H1 (cell line): ENCODE measurements at regions not wholly inside any gene's neighbourhood (a gene's known extent, or its start where the extent isn't known, plus 50 kb on each side); places are given as distances from the start of the nearest gene placed in this dataset.

Experiments used
- CTCF ChIA-PET: fragments of 300-600 bp; sonication (Branson Sonifier 250); formaldehyde crosslinking; loops from one replicate; lab custom pipeline; 2021; ENCODE audit not compliant: partially characterized antibody; lab: Charles Lee
- POLR2A ChIA-PET: fragments of 300-600 bp; sonication (Branson Sonifier 250); formaldehyde crosslinking; loops from one replicate; lab custom pipeline; 2021; ENCODE audit warnings: inconsistent platforms; ENCODE audit not compliant: partially characterized antibody; lab: Charles Lee
- DNase-seq, 2 experiments: peaks; one replicate each; pipeline versions ENCODE4 v3.0.0 to v3.0.0-alpha.2; 2010 to 2022; ENCODE audit warnings: low spot score in 2 of 2, low read depth in 1 of 2, mixed read lengths in 1 of 2
- FAIRE-seq: peaks from 2 replicates; lab custom pipeline; 2011; peaks lifted over from hg19 to GRCh38; lab: Jason Lieb, UNC
- H2AFZ ChIP-seq: 2 replicates; pipeline ENCODE4 v1.8.1; 2012; ENCODE audit warnings: low read length, inconsistent platforms
- H2AK5ac ChIP-seq: 2 replicates; pipeline ENCODE4 v1.6.1; 2013; ENCODE audit warnings: low read depth, low read length
- H2BK120ac ChIP-seq: replicated peaks from 2 replicates; pipeline ENCODE3; 2013; ENCODE audit warnings: low read depth, low read length, inconsistent platforms
- H2BK12ac ChIP-seq: 2 replicates; pipeline ENCODE4 v1.6.1; 2013; ENCODE audit warnings: low read depth, low read length
- H2BK15ac ChIP-seq: 2 replicates; pipeline ENCODE4 v1.6.1; 2013; ENCODE audit warnings: low read length
- H2BK20ac ChIP-seq: 2 replicates; pipeline ENCODE4 v1.6.1; 2013; ENCODE audit warnings: low read length
- H2BK5ac ChIP-seq: 2 replicates; pipeline ENCODE4 v1.6.1; 2013; ENCODE audit warnings: low read depth, low read length
- H3K14ac ChIP-seq: 2 replicates; pipeline ENCODE4 v1.6.1; 2013; ENCODE audit warnings: inconsistent platforms; ENCODE audit not compliant: insufficient read length
- H3K18ac ChIP-seq: 2 replicates; pipeline ENCODE4 v1.6.1; 2013; ENCODE audit warnings: low read length; ENCODE audit errors: extremely low read depth
- H3K23ac ChIP-seq: 2 replicates; pipeline ENCODE4 v1.6.1; 2013; ENCODE audit warnings: inconsistent platforms; ENCODE audit not compliant: insufficient read length
- H3K23me2 ChIP-seq: 2 replicates; pipeline ENCODE4 v1.6.1; 2013; ENCODE audit warnings: low read depth, low read length
- H3K27ac ChIP-seq: 2 replicates; pipeline ENCODE4 v1.6.1; 2011; ENCODE audit warnings: low read depth, low read length, inconsistent platforms
- H3K27me3 ChIP-seq, 4 experiments: replicated peaks in 1 of 4; 1 replicate in 1 of 4; 2 replicates in 3 of 4; pipeline versions ENCODE4 v1.6.1 to v1.8.1; 2011 to 2013; ENCODE audit warnings: low read length in 3 of 4, mild to moderate bottlenecking in 3 of 4, inconsistent platforms in 2 of 4, mixed read lengths in 2 of 4, moderate library complexity in 1 of 4; ENCODE audit not compliant: control insufficient read depth in 3 of 4, insufficient read depth in 3 of 4; ENCODE audit errors: extremely low read depth in 1 of 4
- H3K36me3 ChIP-seq, 4 experiments: 2 replicates each; pipeline versions ENCODE4 v1.6.1 to v1.8.1; 2011 to 2013; ENCODE audit warnings: mild to moderate bottlenecking in 4 of 4, low read length in 3 of 4, moderate library complexity in 2 of 4, control low read depth in 1 of 4, inconsistent platforms in 1 of 4; ENCODE audit not compliant: insufficient read depth in 4 of 4, control insufficient read depth in 2 of 4
- H3K4ac ChIP-seq: replicated peaks from 2 replicates; pipeline ENCODE3; 2013; ENCODE audit warnings: low read length, low read depth, mixed read lengths, inconsistent platforms; ENCODE audit not compliant: insufficient read length
- H3K4me1 ChIP-seq, 4 experiments: replicated peaks in 1 of 4; 1 replicate in 1 of 4; 2 replicates in 3 of 4; pipeline versions ENCODE4 v1.6.1 to v1.8.1; 2011 to 2013; ENCODE audit warnings: low read length in 3 of 4, inconsistent platforms in 2 of 4, mixed read lengths in 1 of 4; ENCODE audit not compliant: insufficient read depth in 4 of 4, control insufficient read depth in 3 of 4
- H3K4me2 ChIP-seq, 2 experiments: 2 replicates each; pipeline versions ENCODE4 v1.6.1 to v1.8.1; 2011 to 2013; ENCODE audit warnings: low read depth in 2 of 2, low read length in 2 of 2, control low read depth in 1 of 2, inconsistent platforms in 1 of 2, mild to moderate bottlenecking in 1 of 2; ENCODE audit not compliant: insufficient read depth in 1 of 2
- H3K4me3 ChIP-seq, 4 experiments: fragments of 200-600, 300-600 bp in 1 of 4; sonication (generic), shearing (Covaris generic), sonication (Bioruptor Twin) in 1 of 4; 2 replicates each; pipeline versions ENCODE4 v1.5.1 to v1.8.1; 2011 to 2016; ENCODE audit warnings: low read length in 4 of 4, low read depth in 3 of 4, control low read depth in 2 of 4, inconsistent platforms in 2 of 4, mild to moderate bottlenecking in 2 of 4, mixed read lengths in 1 of 4, moderate library complexity in 1 of 4; ENCODE audit not compliant: insufficient read depth in 2 of 4; ENCODE audit errors: extremely low read depth in 1 of 4
- H3K56ac ChIP-seq: replicated peaks from 2 replicates; pipeline ENCODE3; 2013; ENCODE audit warnings: low read depth, mild to moderate bottlenecking, mixed read lengths, low read length, inconsistent platforms; ENCODE audit not compliant: insufficient read length
- H3K79me1 ChIP-seq: 2 replicates; pipeline ENCODE4 v1.6.1; 2013; ENCODE audit warnings: low read depth, low read length, control low read depth
- H3K79me2 ChIP-seq, 2 experiments: 2 replicates each; pipeline versions ENCODE4 v1.6.1 to v1.8.1; 2012 to 2013; ENCODE audit warnings: low read length in 2 of 2, mild to moderate bottlenecking in 2 of 2, inconsistent platforms in 1 of 2; ENCODE audit not compliant: insufficient read depth in 2 of 2, control insufficient read depth in 1 of 2
- H3K9ac ChIP-seq, 4 experiments: replicated peaks in 1 of 4; 1 replicate in 1 of 4; 2 replicates in 3 of 4; pipeline versions ENCODE4 v1.6.1 to v1.8.1; 2011 to 2013; ENCODE audit warnings: low read depth in 3 of 4, low read length in 3 of 4, control low read depth in 2 of 4, mild to moderate bottlenecking in 2 of 4, moderate library complexity in 2 of 4, inconsistent platforms in 1 of 4; ENCODE audit errors: extremely low read depth in 1 of 4
- H3K9me3 ChIP-seq, 2 experiments: 2 replicates each; pipeline versions ENCODE4 v1.6.1 to v1.8.1; 2012 to 2013; ENCODE audit warnings: mild to moderate bottlenecking in 2 of 2, moderate library complexity in 2 of 2, control low read depth in 1 of 2, inconsistent platforms in 1 of 2, low read depth in 1 of 2, low read length in 1 of 2, mixed read lengths in 1 of 2; ENCODE audit not compliant: insufficient read depth in 2 of 2
- H4K20me1 ChIP-seq, 2 experiments: replicated peaks in 1 of 2; 2 replicates each; pipeline versions ENCODE3 to v1.8.1; 2011 to 2013; ENCODE audit warnings: inconsistent platforms in 2 of 2, low read length in 2 of 2, mild to moderate bottlenecking in 1 of 2; ENCODE audit not compliant: insufficient read depth in 2 of 2, control insufficient read depth in 1 of 2
- H4K5ac ChIP-seq: 2 replicates; pipeline ENCODE4 v1.6.1; 2013; ENCODE audit warnings: low read length, low read depth, mixed read lengths, inconsistent platforms; ENCODE audit not compliant: insufficient read length
- H4K8ac ChIP-seq: 2 replicates; pipeline ENCODE4 v1.8.0; 2013; ENCODE audit warnings: mild to moderate bottlenecking, moderate library complexity, low read length, inconsistent platforms; ENCODE audit not compliant: insufficient read depth; ENCODE audit errors: extremely low read depth
- H4K91ac ChIP-seq: replicated peaks from 2 replicates; pipeline ENCODE3; 2013; ENCODE audit warnings: low read length, mixed read lengths, inconsistent platforms; ENCODE audit not compliant: insufficient read length
- BACH1 ChIP-seq: IDR thresholded peaks from 2 replicates; pipeline ENCODE4 v1.6.1; 2012; ENCODE audit warnings: low read length, improper control_type of control experiment
- BRCA1 ChIP-seq: IDR thresholded peaks from 2 replicates; pipeline ENCODE4 v1.6.1; 2012; ENCODE audit warnings: low read depth, low read length, improper control_type of control experiment
- CBX5 ChIP-seq: fragments of 300-800, 300-1000 bp; sonication (generic); IDR thresholded peaks from 2 replicates; pipeline ENCODE4 v1.7.1; 2016; ENCODE audit warnings: antibody characterized with exemption, low read length, low read depth
- CHD1 ChIP-seq: IDR thresholded peaks from 2 replicates; pipeline ENCODE4 v1.6.1; 2012; ENCODE audit warnings: low read depth, low read length, improper control_type of control experiment
- CHD2 ChIP-seq: IDR thresholded peaks from 2 replicates; pipeline ENCODE4 v1.6.1; 2012; ENCODE audit warnings: low read length, improper control_type of control experiment
- E2F6 ChIP-seq: IDR thresholded peaks from 2 replicates; pipeline ENCODE4 v1.6.1; 2012; ENCODE audit warnings: inconsistent platforms
- MAFK ChIP-seq: IDR thresholded peaks from 2 replicates; pipeline ENCODE4 v1.6.1; 2012; ENCODE audit warnings: low read depth, mild to moderate bottlenecking, improper control_type of control experiment, low read length
- NRF1 ChIP-seq: IDR thresholded peaks from 2 replicates; pipeline ENCODE4 v1.6.1; 2011; ENCODE audit warnings: mild to moderate bottlenecking, low read depth, low read length, improper control_type of control experiment
- POU5F1 ChIP-seq: IDR thresholded peaks from 2 replicates; pipeline ENCODE4 v1.6.1; 2011; ENCODE audit warnings: low read depth, mild to moderate bottlenecking, low read length, moderate library complexity
- RXRA ChIP-seq: IDR thresholded peaks from 2 replicates; pipeline ENCODE4 v1.6.1; 2011; ENCODE audit warnings: low read depth, mild to moderate bottlenecking, low read length, moderate library complexity; ENCODE audit not compliant: insufficient read depth
- SIRT6 ChIP-seq: IDR thresholded peaks from one replicate; pipeline ENCODE4 v1.7.1; 2012; ENCODE audit warnings: low read length, inconsistent platforms
- SIX5 ChIP-seq: IDR thresholded peaks from 2 replicates; pipeline ENCODE4 v1.6.1; 2011; ENCODE audit warnings: mild to moderate bottlenecking, low read depth, low read length
- SUZ12 ChIP-seq: fragments of 200-600 bp; sonication (generic); IDR thresholded peaks from 2 replicates; pipeline ENCODE4 v1.6.1; 2012; ENCODE audit warnings: mild to moderate bottlenecking, inconsistent platforms, low read length, moderate library complexity, mixed read lengths
- YY1 ChIP-seq: IDR thresholded peaks from 2 replicates; pipeline ENCODE4 v1.6.1; 2011; ENCODE audit warnings: low read depth, mild to moderate bottlenecking, low read length
- WGBS, 2 experiments: shearing (Covaris generic) in 1 of 2; methylation state at CpG; one replicate each; pipeline versions ENCODE4 v1.1.6 to v1.1.7; 2013 to 2015; ENCODE audit warnings: low lambda C conversion rate in 2 of 2, mixed read lengths in 2 of 2, inconsistent platforms in 1 of 2, low coverage in 1 of 2, missing lambda C conversion rate in 1 of 2; ENCODE audit not compliant: insufficient replicate concordance in 2 of 2, insufficient coverage in 1 of 2, insufficient read length in 1 of 2; ENCODE audit errors: extremely low coverage in 1 of 2, missing lambda C conversion rate in 1 of 2; 5-methylcytosine and 5-hydroxymethylcytosine counted together
- TF ChIP-seq, protein P1 (sequence below): IDR thresholded peaks from 2 replicates; pipeline ENCODE4 v1.6.1; 2011; ENCODE audit warnings: low read depth, mild to moderate bottlenecking, low read length; ENCODE audit not compliant: insufficient read depth

DNA sequence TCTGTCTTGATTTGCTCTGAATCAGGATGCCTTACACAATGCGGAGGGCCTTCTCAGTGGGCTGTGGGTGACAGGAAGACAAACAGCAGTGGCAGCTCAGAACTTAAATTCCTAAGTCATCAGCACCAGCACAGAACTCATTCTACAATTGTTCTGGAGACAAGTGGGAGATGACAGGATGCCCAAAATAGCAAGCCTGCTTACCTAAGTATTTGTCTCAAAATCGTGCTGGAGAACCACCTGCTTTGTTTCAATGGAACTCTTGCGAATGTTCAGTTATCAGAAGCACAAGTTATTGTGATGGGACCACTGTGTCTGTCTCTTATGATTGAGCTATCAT is 76.1 kb downstream of the VCAM1 start:
- peaks cover 0 to 4% (median 0%) of the 10 kb centered on the region in 4 experiments; a peak in 1 of 7 replicates for H3K4me1 ChIP-seq
- H3K9me3 ChIP-seq, result no peaks in the 10 kb centered on the region
- ChIA-PET POLR2A (no interaction called here), CTCF (interaction anchor here (0.8 to 1.6 kb wide), 2 partner anchors 15 to 332 kb away, joined by 3 to 4 read pairs; no protein-coding TSS in a partner anchor)
- no peak overlapping the region for H3K4me3 ChIP-seq
- H2BK12ac ChIP-seq, result no peak overlapping the region
- WGBS, 2 experiments, result 85% methylated on average over 3 of the region's 3 CpGs; no CpG with 5 or more reads in 1 of the 2 experiments
- H2BK15ac ChIP-seq, result no peak overlapping the region
- H2BK120ac ChIP-seq, result no peak overlapping the region
- no peaks in the 10 kb centered on the region for H4K20me1 ChIP-seq
- H3K36me3 ChIP-seq, result no peaks in the 10 kb centered on the region
- no peak overlapping the region for H4K91ac ChIP-seq
- H3K18ac ChIP-seq, result no peak overlapping the region
- no peak overlapping the region for H3K9ac ChIP-seq
- H3K23ac ChIP-seq, result no peak overlapping the region
- no peak overlapping the region for H4K5ac ChIP-seq
- H4K8ac ChIP-seq, result no peak overlapping the region
- H2BK5ac ChIP-seq, result no peak overlapping the region
- H3K27me3 ChIP-seq, result no peaks in the 10 kb centered on the region
- H3K4me2 ChIP-seq, result no peak overlapping the region
- no peak overlapping the region for H3K56ac ChIP-seq
- H3K79me1 ChIP-seq, result no peaks in the 10 kb centered on the region
- H3K4ac ChIP-seq, result no peak overlapping the region
- no peaks in the 10 kb centered on the region for H3K23me2 ChIP-seq
- H2AFZ ChIP-seq, result no peak overlapping the region
- no peak overlapping the region for H3K14ac ChIP-seq
- H2BK20ac ChIP-seq, result no peak overlapping the region
- no peaks in the 10 kb centered on the region for H3K79me2 ChIP-seq
- H2AK5ac ChIP-seq, result no peak overlapping the region
- no peak overlapping the region for H3K27ac ChIP-seq
- DNase-seq, result no peak
- no peak for FAIRE-seq
- TF ChIP-seq, protein P1, sequence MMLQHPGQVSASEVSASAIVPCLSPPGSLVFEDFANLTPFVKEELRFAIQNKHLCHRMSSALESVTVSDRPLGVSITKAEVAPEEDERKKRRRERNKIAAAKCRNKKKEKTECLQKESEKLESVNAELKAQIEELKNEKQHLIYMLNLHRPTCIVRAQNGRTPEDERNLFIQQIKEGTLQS, result no peak
- TF ChIP-seq CHD2 (no peak), CHD1 (no peak), NRF1 (no peak), MAFK (no peak), BRCA1 (no peak), RXRA (no peak), SUZ12 (no peak), SIX5 (no peak), POU5F1 (no peak), YY1 (no peak), SIRT6 (no peak), BACH1 (no peak), E2F6 (no peak), CBX5 (no peak)
